CD8-positive, alpha-beta memory T cell (primary cell): ENCODE measurements at regions not wholly inside any gene's neighbourhood (a gene's known extent, or its start where the extent isn't known, plus 50 kb on each side); places are given as distances from the start of the nearest gene placed in this dataset.

Source experiments
- CTCF ChIA-PET: fragments of 350-600 bp; sonication (Branson Sonifier 250); formaldehyde crosslinking; loops from one replicate; lab custom pipeline; 2021; ENCODE audit warnings: antibody characterized with exemption; lab: Charles Lee
- POLR2A ChIA-PET: fragments of 350-600 bp; sonication (Branson Sonifier 250); formaldehyde crosslinking; loops from one replicate; lab custom pipeline; 2021; ENCODE audit warnings: antibody characterized with exemption; lab: Charles Lee
- DNase-seq, 5 donors: peaks; one replicate each; pipeline versions ENCODE4 v3.0.0 to v3.0.0-alpha.2; 2020 to 2022; ENCODE audit warnings: mixed read lengths in 1 of 5
- H3K27ac ChIP-seq: one replicate; pipeline ENCODE4 v1.7.0; 2013; ENCODE audit warnings: low read depth, mild to moderate bottlenecking, low read length, moderate library complexity
- H3K27me3 ChIP-seq: 2 replicates; pipeline ENCODE4 v1.7.0; 2013; ENCODE audit warnings: low read length, mild to moderate bottlenecking; ENCODE audit not compliant: insufficient read depth, poor library complexity, severe bottlenecking
- H3K36me3 ChIP-seq: 2 replicates; pipeline ENCODE4 v1.7.0; 2013; ENCODE audit warnings: mild to moderate bottlenecking, low read length, moderate library complexity; ENCODE audit not compliant: insufficient read depth
- H3K4me1 ChIP-seq: 2 replicates; pipeline ENCODE4 v1.7.0; 2013; ENCODE audit warnings: mild to moderate bottlenecking, low read length, moderate library complexity; ENCODE audit not compliant: insufficient read depth
- H3K4me3 ChIP-seq: 2 replicates; pipeline ENCODE4 v1.7.0; 2013; ENCODE audit warnings: mild to moderate bottlenecking, low read length
- H3K9me3 ChIP-seq: 2 replicates; pipeline ENCODE4 v1.7.0; 2013; ENCODE audit warnings: mild to moderate bottlenecking, low read length
- H3K27ac Mint-ChIP-seq, 8 donors: one replicate each; pipeline ENCODE4 v1.8.0; 2020 to 2021; ENCODE audit warnings: mixed read lengths in 8 of 8, mild to moderate bottlenecking in 6 of 8, inconsistent platforms in 3 of 8, moderate library complexity in 3 of 8
- H3K27me3 Mint-ChIP-seq, 2 donors: one replicate each; pipeline ENCODE4 v1.8.0; 2020 to 2021; ENCODE audit warnings: mixed read lengths in 2 of 2, mild to moderate bottlenecking in 1 of 2, moderate library complexity in 1 of 2
- H3K36me3 Mint-ChIP-seq, 3 donors: one replicate each; pipeline ENCODE4 v1.8.0; 2020 to 2021; ENCODE audit warnings: mixed read lengths in 3 of 3, inconsistent platforms in 1 of 3, mild to moderate bottlenecking in 1 of 3
- H3K4me1 Mint-ChIP-seq, 3 donors: one replicate each; pipeline ENCODE4 v1.8.0; 2020 to 2021; ENCODE audit warnings: mixed read lengths in 3 of 3, inconsistent platforms in 1 of 3, mild to moderate bottlenecking in 1 of 3
- H3K4me3 Mint-ChIP-seq, 7 donors: one replicate each; pipeline ENCODE4 v1.8.0; 2020 to 2021; ENCODE audit warnings: mixed read lengths in 7 of 7, mild to moderate bottlenecking in 6 of 7, moderate library complexity in 4 of 7, inconsistent platforms in 2 of 7
- H3K9me3 Mint-ChIP-seq, 5 donors: one replicate each; pipeline ENCODE4 v1.8.0; 2020 to 2022; ENCODE audit warnings: mixed read lengths in 5 of 5, mild to moderate bottlenecking in 3 of 5, moderate library complexity in 2 of 5, inconsistent platforms in 1 of 5

DNA sequence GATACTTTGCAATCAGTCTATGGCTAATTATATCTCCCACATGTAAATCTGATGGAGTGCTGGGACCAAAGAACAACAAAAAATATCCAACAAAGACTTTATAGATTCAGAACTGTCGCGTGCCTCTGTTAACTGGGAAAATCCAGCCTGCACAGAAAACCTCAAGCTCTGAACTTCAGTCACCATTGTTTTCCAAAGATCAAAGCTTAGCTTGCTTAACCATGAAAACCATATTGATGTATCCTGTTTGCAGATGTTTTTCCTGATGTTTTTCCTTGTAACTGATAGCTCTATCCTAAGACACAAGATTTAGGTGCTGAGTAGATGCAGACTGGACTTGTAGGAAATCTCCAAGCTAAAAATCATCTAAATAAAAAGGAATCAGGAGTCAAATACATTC lies 163.7 kb downstream of the GXYLT1 start:
- Histone ChIP-seq H3K4me1 (no peaks in the 10 kb centered on the region), H3K27ac (no peak overlapping the region), H3K36me3 (no peaks in the 10 kb centered on the region), H3K27me3 (no peaks in the 10 kb centered on the region), H3K9me3 (no peaks in the 10 kb centered on the region), H3K4me3 (no peak overlapping the region)
- Mint-ChIP-seq H3K27ac (no peak overlapping the region), H3K4me1 (no peaks in the 10 kb centered on the region), H3K4me3 (no peak overlapping the region), H3K36me3 (no peaks in the 10 kb centered on the region), H3K9me3 (peaks cover 0 to 4% (median 2%) of the 10 kb centered on the region in 5 donors), H3K27me3 (peaks cover 8 to 40% of the 10 kb centered on the region in 2 donors)
- POLR2A ChIA-PET, result no interaction called here
- CTCF ChIA-PET, result no interaction called here
- DNase-seq, result no peak

DNA sequence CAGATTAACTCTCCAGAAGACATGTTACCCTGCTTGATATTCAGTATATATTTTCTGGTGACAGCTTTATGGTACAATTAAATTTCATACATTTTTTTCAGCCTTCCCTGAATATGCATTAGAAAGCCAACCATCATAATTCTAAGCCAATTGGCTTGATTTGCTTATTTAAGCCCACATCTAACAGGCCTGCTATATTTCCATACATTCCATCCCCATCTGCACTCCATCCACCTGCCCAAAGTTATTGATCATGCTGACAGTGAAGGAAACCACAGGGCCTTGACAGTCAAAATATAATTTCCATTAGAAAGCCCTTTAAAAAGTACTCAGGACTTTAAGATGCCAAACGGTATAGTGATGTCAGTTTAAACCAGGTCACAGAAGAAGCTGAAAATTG lies 164.3 kb downstream of the GXYLT1 start:
- peaks cover 8 to 38% of the 10 kb centered on the region in 2 donors for H3K27me3 Mint-ChIP-seq

DNA sequence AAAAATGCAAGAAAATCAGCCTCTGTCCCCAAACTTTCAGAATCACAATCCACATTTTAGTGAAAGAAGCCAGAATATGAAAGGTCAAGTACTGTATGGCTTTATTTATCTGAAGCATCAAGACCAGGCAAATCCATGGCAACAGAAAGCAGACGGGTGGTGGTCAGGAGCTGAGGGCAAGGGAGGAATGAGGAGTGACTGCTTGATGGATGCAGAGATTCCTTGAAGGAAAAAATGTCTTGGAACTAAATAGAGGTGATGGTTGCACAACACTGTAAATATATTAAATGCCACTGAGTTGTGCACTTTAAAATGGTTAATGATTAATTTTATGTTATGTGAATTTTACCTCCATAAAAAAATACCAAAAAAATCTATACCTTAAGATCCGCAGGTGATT lies 165.1 kb downstream of the GXYLT1 start:
- no peaks in the 10 kb centered on the region for H3K36me3 ChIP-seq
- H3K27ac ChIP-seq, result no peak overlapping the region
- peaks cover 8 to 33% of the 10 kb centered on the region in 2 donors for H3K27me3 Mint-ChIP-seq
- no peaks in the 10 kb centered on the region for H3K4me1 ChIP-seq
- ChIA-PET POLR2A (no interaction called here), CTCF (no interaction called here)
- H3K4me3 ChIP-seq, result no peak overlapping the region
- peak overlapping the region in 1 of 8 donors; percentile 57 for H3K27ac Mint-ChIP-seq
- no peak for DNase-seq
- no peaks in the 10 kb centered on the region for H3K9me3 ChIP-seq
- no peaks in the 10 kb centered on the region for H3K4me1 Mint-ChIP-seq
- H3K4me3 Mint-ChIP-seq, result no peak overlapping the region
- no peaks in the 10 kb centered on the region for H3K27me3 ChIP-seq
- H3K36me3 Mint-ChIP-seq, result no peaks in the 10 kb centered on the region
- H3K9me3 Mint-ChIP-seq, result peaks cover 0 to 5% (median 2%) of the 10 kb centered on the region in 5 donors

More for the DNA sequence above, 164.3 kb downstream of the GXYLT1 start:
- no peaks in the 10 kb centered on the region for H3K36me3 Mint-ChIP-seq
- Histone ChIP-seq H3K4me3 (no peak overlapping the region), H3K27ac (no peak overlapping the region), H3K27me3 (no peaks in the 10 kb centered on the region), H3K36me3 (no peaks in the 10 kb centered on the region), H3K9me3 (no peaks in the 10 kb centered on the region), H3K4me1 (no peaks in the 10 kb centered on the region)
- ChIA-PET CTCF (no interaction called here), POLR2A (no interaction called here)
- no peak overlapping the region for H3K27ac Mint-ChIP-seq
- peaks cover 0 to 5% (median 2%) of the 10 kb centered on the region in 5 donors for H3K9me3 Mint-ChIP-seq
- H3K4me1 Mint-ChIP-seq, result no peaks in the 10 kb centered on the region
- no peak overlapping the region for H3K4me3 Mint-ChIP-seq
- DNase-seq, result no peak

DNA sequence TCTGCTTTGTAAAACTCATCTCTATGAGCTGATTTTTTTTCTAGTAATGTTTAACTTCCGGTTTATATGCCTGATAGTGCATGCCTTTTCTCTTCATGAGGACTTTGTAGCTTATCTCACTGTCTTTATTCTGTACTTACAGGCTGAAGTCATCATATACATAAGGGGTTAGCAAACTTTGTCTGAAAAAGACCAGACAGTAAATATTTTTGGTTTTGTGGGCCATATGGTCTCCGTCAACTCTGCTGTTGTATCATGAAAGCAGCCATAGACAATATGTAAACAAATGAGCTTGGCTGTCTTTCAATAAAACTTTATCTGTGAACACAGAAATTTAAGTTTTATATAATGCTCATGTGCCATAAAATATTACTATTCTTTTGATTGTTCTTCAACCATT lies 172.1 kb downstream of the GXYLT1 start:
- POLR2A ChIA-PET, result no interaction called here
- Mint-ChIP-seq H3K4me1 (no peaks in the 10 kb centered on the region), H3K27me3 (no peaks in the 10 kb centered on the region), H3K27ac (no peak overlapping the region), H3K4me3 (no peak overlapping the region), H3K36me3 (no peaks in the 10 kb centered on the region), H3K9me3 (peaks cover 0 to 5% (median 0%) of the 10 kb centered on the region in 5 donors)
- Histone ChIP-seq H3K9me3 (no peaks in the 10 kb centered on the region), H3K27me3 (no peaks in the 10 kb centered on the region), H3K4me3 (no peak overlapping the region), H3K4me1 (no peaks in the 10 kb centered on the region), H3K27ac (no peak overlapping the region), H3K36me3 (no peaks in the 10 kb centered on the region)
- CTCF ChIA-PET, result no interaction called here
- DNase-seq, result no peak

DNA sequence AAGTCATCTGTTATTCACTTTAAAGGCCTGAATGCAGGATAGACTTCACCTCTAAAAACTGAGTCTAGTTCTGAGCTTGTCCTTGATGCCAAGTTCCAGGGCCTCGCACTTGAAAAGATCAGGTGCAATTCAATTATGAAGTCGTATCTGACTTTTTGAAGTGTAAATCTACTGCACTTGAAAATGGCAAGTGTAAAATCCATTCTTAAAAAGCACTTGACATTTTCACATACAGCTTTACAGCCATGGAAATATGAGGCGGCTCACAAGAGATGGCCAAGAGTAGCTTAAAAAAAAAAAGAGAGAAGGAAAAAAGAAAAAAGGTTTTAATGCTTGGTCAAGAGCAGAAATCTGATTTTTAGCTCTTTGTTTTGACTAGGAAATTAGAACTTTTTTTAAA lies 172.5 kb downstream of the GXYLT1 start:
- no peak overlapping the region for H3K4me3 ChIP-seq
- Mint-ChIP-seq H3K9me3 (peaks cover 0 to 5% (median 0%) of the 10 kb centered on the region in 5 donors), H3K27me3 (no peaks in the 10 kb centered on the region), H3K4me1 (no peaks in the 10 kb centered on the region), H3K27ac (no peak overlapping the region), H3K4me3 (no peak overlapping the region), H3K36me3 (no peaks in the 10 kb centered on the region)
- H3K27me3 ChIP-seq, result no peaks in the 10 kb centered on the region
- no peak for DNase-seq
- CTCF ChIA-PET, result no interaction called here
- H3K9me3 ChIP-seq, result no peaks in the 10 kb centered on the region
- POLR2A ChIA-PET, result no interaction called here
- H3K27ac ChIP-seq, result no peak overlapping the region
- H3K36me3 ChIP-seq, result no peaks in the 10 kb centered on the region
- no peaks in the 10 kb centered on the region for H3K4me1 ChIP-seq

DNA sequence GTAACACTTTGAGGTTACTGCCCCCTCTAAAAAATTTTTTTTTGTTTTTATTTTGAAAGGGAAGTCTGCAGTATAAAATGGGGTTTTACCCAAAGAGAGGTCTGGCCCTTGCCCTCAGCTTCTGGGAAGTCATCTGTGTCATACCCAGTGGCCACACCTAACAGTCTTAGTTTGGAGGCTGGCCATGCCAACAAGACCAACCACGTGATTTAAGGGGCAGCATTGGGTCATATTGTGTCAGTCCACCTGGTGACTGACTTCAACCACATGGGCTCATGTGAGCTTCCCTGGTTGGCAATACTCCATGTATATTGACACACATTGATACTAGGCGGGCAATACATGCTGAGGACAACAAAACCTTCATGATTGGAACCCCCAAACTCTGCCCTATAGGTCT lies 173.9 kb downstream of the GXYLT1 start:
- Mint-ChIP-seq H3K36me3 (no peaks in the 10 kb centered on the region), H3K27ac (no peak overlapping the region), H3K9me3 (peaks cover 0 to 3% (median 0%) of the 10 kb centered on the region in 5 donors), H3K4me1 (no peaks in the 10 kb centered on the region), H3K4me3 (no peak overlapping the region), H3K27me3 (no peaks in the 10 kb centered on the region)
- ChIA-PET CTCF (no interaction called here), POLR2A (no interaction called here)
- Histone ChIP-seq H3K9me3 (no peaks in the 10 kb centered on the region), H3K27ac (no peak overlapping the region), H3K36me3 (no peaks in the 10 kb centered on the region), H3K4me3 (no peak overlapping the region), H3K27me3 (no peaks in the 10 kb centered on the region), H3K4me1 (no peaks in the 10 kb centered on the region)
- no peak for DNase-seq

DNA sequence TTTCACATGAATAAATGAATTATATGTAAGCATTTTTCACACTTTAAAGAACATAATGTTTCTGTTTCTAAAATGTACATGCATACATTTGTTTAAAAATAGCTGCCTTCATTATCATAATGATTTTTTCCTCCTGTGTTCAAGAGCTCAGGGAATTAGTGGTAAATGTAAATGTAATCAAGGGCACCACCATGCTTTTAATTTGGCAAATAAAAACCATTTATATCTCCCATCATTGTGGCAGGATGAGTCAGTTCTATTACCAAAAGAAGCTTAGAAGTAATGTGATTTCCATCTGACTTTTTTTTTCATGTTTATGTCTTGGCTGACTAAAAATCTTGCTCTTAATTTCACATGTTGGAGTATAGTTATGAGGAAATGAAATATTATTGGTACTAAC lies 176.1 kb downstream of the GXYLT1 start:
- no peaks in the 10 kb centered on the region for H3K27me3 Mint-ChIP-seq
- no peaks in the 10 kb centered on the region for H3K36me3 Mint-ChIP-seq
- H3K4me1 Mint-ChIP-seq, result no peaks in the 10 kb centered on the region
- no peak for DNase-seq
- Histone ChIP-seq H3K27ac (no peak overlapping the region), H3K4me3 (no peak overlapping the region), H3K36me3 (no peaks in the 10 kb centered on the region), H3K9me3 (no peaks in the 10 kb centered on the region), H3K4me1 (no peaks in the 10 kb centered on the region), H3K27me3 (no peaks in the 10 kb centered on the region)
- no peak overlapping the region for H3K4me3 Mint-ChIP-seq
- H3K27ac Mint-ChIP-seq, result no peak overlapping the region
- CTCF ChIA-PET, result no interaction called here
- peaks cover 0 to 3% (median 0%) of the 10 kb centered on the region in 5 donors for H3K9me3 Mint-ChIP-seq
- POLR2A ChIA-PET, result no interaction called here

DNA sequence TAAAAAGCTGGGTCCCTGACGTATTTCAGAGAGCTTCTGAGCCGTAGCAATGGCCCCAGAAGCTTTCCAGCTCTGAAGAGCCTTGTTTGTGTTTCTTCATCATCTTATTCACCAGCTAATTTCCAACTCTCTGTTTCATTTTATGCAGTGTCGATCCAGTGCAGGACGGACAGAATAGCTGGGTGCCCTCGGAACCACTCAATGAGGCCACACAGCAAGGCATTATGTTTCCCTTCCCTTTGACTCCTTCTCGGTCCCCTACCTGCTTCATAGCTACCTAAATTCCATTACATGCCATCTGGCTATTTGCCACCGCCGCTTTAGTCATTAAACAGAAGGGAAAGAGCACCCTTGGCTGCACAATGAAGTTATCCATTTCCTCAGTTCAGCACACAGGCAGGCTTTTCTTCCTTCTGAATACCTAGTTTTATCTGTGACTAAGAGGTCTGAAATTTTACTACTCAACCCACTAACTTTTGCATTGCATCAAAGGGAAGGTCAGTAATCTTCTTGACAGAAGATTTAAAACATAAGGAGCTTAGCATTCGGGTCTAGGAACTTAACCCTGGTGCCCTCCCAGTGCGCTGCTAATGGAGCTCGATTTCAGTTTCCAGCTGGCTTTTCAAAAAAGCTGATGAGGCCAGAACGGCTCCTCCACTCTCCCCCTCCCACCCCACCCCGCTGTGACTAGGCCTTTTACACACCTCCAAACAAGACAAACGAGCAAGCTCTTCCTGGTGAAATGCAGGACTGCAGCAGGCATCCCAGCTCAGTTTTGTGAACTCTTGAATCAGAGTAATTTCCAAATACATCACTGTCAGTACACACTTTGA lies 176.8 kb downstream of the GXYLT1 start:
- Histone ChIP-seq H3K9me3 (no peaks in the 10 kb centered on the region), H3K4me3 (no peak overlapping the region), H3K36me3 (no peaks in the 10 kb centered on the region), H3K4me1 (no peaks in the 10 kb centered on the region), H3K27ac (no peak overlapping the region), H3K27me3 (no peaks in the 10 kb centered on the region)
- no peaks in the 10 kb centered on the region for H3K4me1 Mint-ChIP-seq
- ChIA-PET CTCF (no interaction called here), POLR2A (no interaction called here)
- H3K27ac Mint-ChIP-seq, result no peak overlapping the region
- peaks cover 0 to 3% (median 0%) of the 10 kb centered on the region in 5 donors for H3K9me3 Mint-ChIP-seq
- no peaks in the 10 kb centered on the region for H3K27me3 Mint-ChIP-seq
- no peaks in the 10 kb centered on the region for H3K36me3 Mint-ChIP-seq
- no peak overlapping the region for H3K4me3 Mint-ChIP-seq
- no peak for DNase-seq
